Stimulated activated memory B cell treated with anti-CD40 and anti-IgM and Interleukin-4, amounts not matched to agents 10 μg/mL and 1 μg/mL and 100 μg/mL, for 72 hours (primary cell): ENCODE measurements at regions not wholly inside any gene's neighbourhood (a gene's known extent, or its start where the extent isn't known, plus 50 kb on each side); places are given as distances from the start of the nearest gene placed in this dataset.
A peak's percentile ranks its signal among the peaks of the same experiment; 100 is the strongest.

Source experiments
- ATAC-seq: fragments of 150-1000 bp; cut with Tn5 transposase; 2 replicates; pipeline ENCODE4 v1.10.0; 2021
- H3K27ac Mint-ChIP-seq: one replicate; pipeline ENCODE4 v1.8.0; 2022; ENCODE audit warnings: mild to moderate bottlenecking, mixed read lengths
- H3K27me3 Mint-ChIP-seq: one replicate; pipeline ENCODE4 v1.8.0; 2022; ENCODE audit warnings: mixed read lengths
- H3K36me3 Mint-ChIP-seq: one replicate; pipeline ENCODE4 v1.8.0; 2022; ENCODE audit warnings: mixed read lengths
- H3K4me1 Mint-ChIP-seq: one replicate; pipeline ENCODE4 v1.8.0; 2022; ENCODE audit warnings: mixed read lengths
- H3K4me3 Mint-ChIP-seq: one replicate; pipeline ENCODE4 v1.8.0; 2022; ENCODE audit warnings: mild to moderate bottlenecking, moderate library complexity, mixed read lengths
- H3K9me3 Mint-ChIP-seq: one replicate; pipeline ENCODE4 v1.8.0; 2022; ENCODE audit warnings: mixed read lengths

DNA sequence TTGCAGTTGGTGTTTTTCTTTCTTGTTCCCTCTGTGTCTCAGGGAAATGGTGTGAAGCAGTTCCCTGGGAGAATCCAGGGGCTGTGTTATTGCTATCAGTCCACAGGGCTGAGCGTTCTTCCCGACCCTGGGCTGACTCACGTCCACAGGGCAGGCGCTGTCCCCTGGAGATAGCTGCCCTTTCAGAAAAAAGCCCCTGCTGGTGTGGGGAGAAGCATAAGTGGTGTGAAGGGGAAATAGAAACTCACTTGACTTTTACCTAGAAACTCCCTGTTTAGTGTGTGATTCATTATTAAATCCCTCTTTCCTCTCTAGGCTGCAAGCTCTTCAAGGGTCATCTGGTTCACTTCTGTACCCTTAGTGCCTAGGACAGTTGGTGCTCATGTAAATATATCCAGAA is 63.3 kb upstream of the SMNDC1 start:
- Mint-ChIP-seq H3K27ac (peak overlapping the region; percentile 7), H3K36me3 (no peaks in the 10 kb centered on the region), H3K27me3 (no peaks in the 10 kb centered on the region), H3K4me1 (peaks cover 50% of the 10 kb centered on the region), H3K4me3 (no peak overlapping the region), H3K9me3 (no peaks in the 10 kb centered on the region)
- peak; percentile 82 for ATAC-seq

DNA sequence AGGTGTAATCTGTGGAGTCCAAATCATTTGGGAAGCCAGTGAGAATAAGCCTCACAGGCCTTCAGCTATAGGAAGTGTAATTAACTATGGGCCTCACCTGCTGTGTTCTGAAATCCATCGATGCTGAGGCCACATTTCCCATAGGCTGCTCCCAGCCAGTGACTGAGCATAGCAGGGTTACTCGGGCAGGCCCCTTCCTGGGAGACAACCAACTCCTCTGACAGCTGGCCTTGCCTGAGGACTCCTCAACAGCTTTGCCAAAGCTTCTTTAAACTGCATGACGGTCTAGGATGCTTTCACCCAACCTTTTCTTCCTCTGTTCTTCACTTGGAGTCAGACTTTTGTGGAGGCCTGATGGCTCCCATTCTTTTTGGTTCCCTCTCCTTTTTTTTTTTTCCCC is 63.8 kb upstream of the SMNDC1 start:
- Mint-ChIP-seq H3K4me3 (no peak overlapping the region), H3K36me3 (no peaks in the 10 kb centered on the region), H3K4me1 (peaks cover 52% of the 10 kb centered on the region), H3K9me3 (no peaks in the 10 kb centered on the region), H3K27me3 (no peaks in the 10 kb centered on the region), H3K27ac (no peak overlapping the region)
- ATAC-seq, result no peak

DNA sequence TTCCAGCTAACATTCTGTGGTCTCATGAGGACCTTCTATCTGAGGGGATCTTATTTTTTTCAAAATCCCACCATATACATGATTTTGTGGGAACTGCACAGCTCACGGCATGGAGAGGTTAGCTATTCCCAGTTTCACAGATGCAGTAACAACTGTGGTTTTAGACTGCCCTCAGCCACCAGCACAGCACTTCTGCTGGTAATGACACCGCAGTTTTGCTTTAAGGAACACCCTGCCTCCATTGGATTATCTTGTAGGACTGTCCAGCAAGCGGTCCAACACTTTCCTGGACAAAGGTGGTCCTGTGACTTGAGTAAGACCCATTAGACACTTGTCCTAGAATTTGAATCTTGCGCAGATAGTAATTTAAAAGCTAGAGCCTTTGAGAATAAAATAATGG is 65.3 kb upstream of the SMNDC1 start:
- Mint-ChIP-seq H3K4me1 (peaks cover 49% of the 10 kb centered on the region), H3K9me3 (no peaks in the 10 kb centered on the region), H3K27me3 (no peaks in the 10 kb centered on the region), H3K27ac (no peak overlapping the region), H3K4me3 (no peak overlapping the region), H3K36me3 (no peaks in the 10 kb centered on the region)
- no peak for ATAC-seq

DNA sequence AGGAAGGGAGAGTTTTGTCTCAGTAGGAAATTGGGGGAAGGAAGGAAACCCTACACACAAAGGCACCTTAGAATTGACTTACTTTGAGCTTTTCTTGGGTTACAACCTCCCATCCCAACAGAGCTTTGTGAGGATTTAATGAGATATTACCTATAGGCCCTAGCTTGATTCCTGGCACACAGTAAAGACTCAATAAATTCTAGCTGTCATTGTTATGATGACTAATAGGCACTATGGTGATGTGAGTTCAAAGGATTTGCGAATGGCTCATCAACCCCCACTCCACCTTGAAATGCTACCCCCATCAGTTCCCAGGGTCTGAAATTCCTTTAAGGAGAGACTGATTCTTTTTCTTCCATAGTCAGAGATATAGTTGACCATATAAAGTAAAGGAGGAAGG is 67.9 kb upstream of the SMNDC1 start:
- ATAC-seq, result no peak
- H3K4me1 Mint-ChIP-seq, result peaks cover 48% of the 10 kb centered on the region
- H3K4me3 Mint-ChIP-seq, result no peak overlapping the region
- H3K27me3 Mint-ChIP-seq, result peaks cover 11% of the 10 kb centered on the region
- H3K9me3 Mint-ChIP-seq, result no peaks in the 10 kb centered on the region
- no peak overlapping the region for H3K27ac Mint-ChIP-seq
- H3K36me3 Mint-ChIP-seq, result no peaks in the 10 kb centered on the region

DNA sequence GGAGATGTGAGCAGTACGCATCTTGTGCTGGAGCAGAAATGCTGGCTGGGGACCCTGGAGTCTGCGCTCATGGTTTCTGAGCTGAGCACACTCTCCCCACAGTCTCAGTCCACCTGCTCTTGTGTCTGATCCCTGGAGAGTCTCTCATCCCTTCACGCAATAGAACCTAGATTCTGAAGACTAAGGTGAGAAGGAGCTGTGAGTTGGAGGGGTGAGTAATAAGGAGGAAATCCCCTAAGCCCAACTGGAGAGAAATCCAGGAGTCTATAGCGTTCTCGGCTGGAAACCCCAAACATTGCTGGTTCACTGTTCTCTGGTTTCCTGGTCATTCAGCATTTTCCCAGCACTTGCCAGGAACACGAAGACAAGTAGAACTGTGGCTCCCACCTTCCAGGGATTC is 68.3 kb upstream of the SMNDC1 start:
- peaks cover 11% of the 10 kb centered on the region for H3K27me3 Mint-ChIP-seq
- H3K4me1 Mint-ChIP-seq, result peaks cover 45% of the 10 kb centered on the region
- no peak overlapping the region for H3K4me3 Mint-ChIP-seq
- no peaks in the 10 kb centered on the region for H3K9me3 Mint-ChIP-seq
- H3K27ac Mint-ChIP-seq, result peak overlapping the region; percentile 26
- ATAC-seq, result no peak
- H3K36me3 Mint-ChIP-seq, result no peaks in the 10 kb centered on the region

DNA sequence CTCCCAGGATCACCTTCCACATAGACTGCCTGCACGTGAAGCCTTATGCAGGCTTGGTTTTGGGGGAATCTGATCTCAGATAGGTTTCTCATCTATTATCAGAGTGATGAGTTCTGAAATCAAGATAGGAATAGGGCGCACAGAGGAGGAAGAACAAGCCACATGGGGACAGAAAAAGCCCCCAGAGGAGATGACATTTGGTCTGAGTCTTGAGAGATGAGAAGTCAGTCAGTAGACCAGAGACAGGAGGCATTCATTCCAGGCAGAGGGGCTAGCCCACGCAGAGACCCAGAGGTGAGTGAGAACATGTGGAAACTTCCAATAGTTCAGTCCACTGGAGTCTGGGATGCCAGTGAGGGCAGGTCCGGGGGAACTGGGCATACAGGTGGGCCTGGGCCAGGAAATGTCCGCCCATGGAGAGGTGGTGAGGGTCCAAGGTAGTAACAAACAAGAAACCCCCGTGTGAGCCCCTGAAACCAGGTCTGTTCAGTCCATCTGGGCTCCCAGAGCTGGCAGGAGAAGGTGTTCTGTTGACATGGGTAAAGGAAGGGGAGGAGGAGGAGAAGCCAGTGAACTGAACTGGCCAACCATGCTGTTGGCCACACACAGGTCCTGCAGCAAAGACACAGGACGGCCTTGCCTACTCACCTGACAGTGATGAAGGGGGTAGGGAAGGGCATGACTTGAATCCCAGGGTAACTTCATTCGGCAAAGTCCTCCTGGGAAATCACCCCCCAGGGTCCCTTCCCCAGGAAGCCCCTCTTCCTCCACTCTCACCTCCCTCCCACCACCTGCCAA is 69.3 kb upstream of the SMNDC1 start:
- no peak overlapping the region for H3K4me3 Mint-ChIP-seq
- ATAC-seq, result peak; percentile 75
- no peaks in the 10 kb centered on the region for H3K9me3 Mint-ChIP-seq
- H3K27me3 Mint-ChIP-seq, result peaks cover 11% of the 10 kb centered on the region
- H3K27ac Mint-ChIP-seq, result peak overlapping the region; percentile 26
- H3K36me3 Mint-ChIP-seq, result no peaks in the 10 kb centered on the region
- peaks cover 35% of the 10 kb centered on the region for H3K4me1 Mint-ChIP-seq

DNA sequence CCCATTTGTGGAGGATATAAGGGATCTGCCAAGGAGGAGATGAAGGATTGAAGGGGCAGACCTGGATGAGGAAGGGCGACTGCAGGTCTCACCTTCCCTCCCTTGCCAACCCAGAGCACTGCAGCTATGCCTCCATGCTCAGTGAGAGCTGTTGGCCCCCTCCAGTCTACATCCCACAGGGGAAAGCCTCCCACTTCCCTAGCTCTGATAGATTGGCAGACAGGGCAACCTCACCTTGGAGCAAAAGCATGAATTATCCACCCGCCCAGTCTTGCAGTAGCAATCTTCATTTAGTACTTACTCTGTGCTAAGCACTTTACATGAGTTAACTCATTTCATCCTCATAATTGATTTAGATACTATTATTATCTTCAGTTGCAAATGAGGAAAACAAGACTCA is 70.4 kb upstream of the SMNDC1 start:
- no peak for ATAC-seq

DNA sequence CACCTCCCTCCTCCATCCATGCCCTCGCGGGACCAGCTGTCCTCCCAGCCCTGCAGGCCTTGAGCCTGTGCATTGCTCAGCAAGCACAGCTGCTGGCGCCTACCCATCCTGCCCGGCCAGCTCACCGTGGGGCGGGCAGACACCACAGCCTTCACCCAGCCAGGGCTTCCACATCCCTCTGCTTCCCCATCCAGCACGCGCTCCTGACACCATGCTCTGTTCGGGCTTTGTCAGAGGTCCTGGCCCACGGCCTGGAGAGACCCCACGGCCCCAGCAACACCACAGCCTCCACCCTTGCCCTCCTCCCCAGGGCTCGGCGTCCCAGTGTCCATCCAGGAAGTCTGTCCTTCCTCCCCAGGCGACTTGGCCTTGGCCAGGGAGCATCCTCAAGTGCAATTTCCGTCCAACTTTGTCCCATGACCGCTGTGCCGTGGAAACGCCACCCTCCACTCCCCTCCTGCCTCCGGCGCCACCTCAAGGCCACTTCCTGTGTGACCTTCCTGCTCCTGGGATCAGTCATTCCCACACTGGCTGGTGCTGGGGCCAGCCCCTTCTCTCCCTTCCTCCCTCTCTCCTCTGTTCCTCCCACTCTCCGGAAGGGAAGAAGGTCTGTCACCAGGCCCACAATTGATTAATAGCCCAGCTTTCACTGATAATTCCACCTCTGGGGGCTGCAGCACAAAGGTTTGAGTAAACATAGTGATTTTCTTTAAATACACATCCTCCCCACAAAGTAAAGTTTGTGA is 71.5 kb upstream of the SMNDC1 start:
- Mint-ChIP-seq H3K27ac (peak overlapping the region; percentile 20), H3K36me3 (no peaks in the 10 kb centered on the region)
- ATAC-seq, result no peak

More for the DNA sequence above, 70.4 kb upstream of the SMNDC1 start:
- H3K27ac Mint-ChIP-seq, result no peak overlapping the region
- H3K4me3 Mint-ChIP-seq, result no peak overlapping the region
- H3K36me3 Mint-ChIP-seq, result no peaks in the 10 kb centered on the region
- H3K4me1 Mint-ChIP-seq, result peaks cover 34% of the 10 kb centered on the region
- peaks cover 11% of the 10 kb centered on the region for H3K27me3 Mint-ChIP-seq
- H3K9me3 Mint-ChIP-seq, result no peaks in the 10 kb centered on the region

DNA sequence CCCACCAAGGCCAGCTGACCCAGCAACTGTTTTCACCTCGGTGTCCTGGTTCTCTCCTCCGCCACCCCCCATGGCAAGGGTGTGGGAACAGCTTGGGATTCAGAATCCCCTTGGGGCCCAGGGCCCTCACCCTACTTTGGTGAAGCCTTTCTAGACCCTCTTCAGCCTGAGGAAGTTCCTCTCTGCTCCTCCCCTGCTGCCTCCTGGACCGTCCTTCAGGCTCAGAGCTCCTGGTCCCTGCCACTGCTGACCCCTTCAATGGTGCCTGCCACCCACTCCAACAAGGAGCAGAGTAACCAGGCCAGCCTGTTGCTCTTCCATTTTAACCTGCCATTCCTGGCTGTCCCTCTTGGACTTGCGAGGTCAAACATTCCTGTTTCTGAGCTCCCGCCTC is 72.0 kb upstream of the SMNDC1 start:
- no peak overlapping the region for H3K4me3 Mint-ChIP-seq
- peaks cover 40% of the 10 kb centered on the region for H3K4me1 Mint-ChIP-seq
- peak overlapping the region; percentile 20 for H3K27ac Mint-ChIP-seq
- H3K27me3 Mint-ChIP-seq, result peaks cover 11% of the 10 kb centered on the region
- no peak for ATAC-seq
- no peaks in the 10 kb centered on the region for H3K36me3 Mint-ChIP-seq
- H3K9me3 Mint-ChIP-seq, result no peaks in the 10 kb centered on the region

More for the DNA sequence above, 71.5 kb upstream of the SMNDC1 start:
- Mint-ChIP-seq H3K27me3 (peaks cover 11% of the 10 kb centered on the region), H3K4me3 (no peak overlapping the region), H3K9me3 (no peaks in the 10 kb centered on the region), H3K4me1 (peaks cover 40% of the 10 kb centered on the region)

DNA sequence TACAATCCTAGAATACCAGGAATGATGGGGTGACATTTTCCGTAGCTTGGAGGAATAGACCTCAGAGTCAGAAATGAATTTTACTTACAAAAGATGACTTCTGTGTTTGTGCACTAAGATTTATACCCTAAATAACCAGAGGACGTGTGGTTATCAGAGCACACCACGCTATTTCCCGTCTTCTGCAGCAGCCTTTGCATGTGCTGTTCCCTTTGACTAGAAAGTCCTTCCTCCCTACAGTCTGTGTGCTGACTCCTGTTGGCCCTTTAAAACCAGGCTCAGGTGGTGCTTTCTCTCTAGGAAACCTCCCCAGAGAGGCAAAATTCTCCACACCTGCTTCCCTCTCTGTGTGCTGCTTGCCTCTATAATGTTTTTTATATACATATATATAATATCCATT is 73.3 kb upstream of the SMNDC1 start:
- H3K4me3 Mint-ChIP-seq, result no peak overlapping the region
- no peak for ATAC-seq
- no peaks in the 10 kb centered on the region for H3K36me3 Mint-ChIP-seq
- H3K4me1 Mint-ChIP-seq, result peaks cover 37% of the 10 kb centered on the region
- peaks cover 11% of the 10 kb centered on the region for H3K27me3 Mint-ChIP-seq
- no peaks in the 10 kb centered on the region for H3K9me3 Mint-ChIP-seq
- no peak overlapping the region for H3K27ac Mint-ChIP-seq

DNA sequence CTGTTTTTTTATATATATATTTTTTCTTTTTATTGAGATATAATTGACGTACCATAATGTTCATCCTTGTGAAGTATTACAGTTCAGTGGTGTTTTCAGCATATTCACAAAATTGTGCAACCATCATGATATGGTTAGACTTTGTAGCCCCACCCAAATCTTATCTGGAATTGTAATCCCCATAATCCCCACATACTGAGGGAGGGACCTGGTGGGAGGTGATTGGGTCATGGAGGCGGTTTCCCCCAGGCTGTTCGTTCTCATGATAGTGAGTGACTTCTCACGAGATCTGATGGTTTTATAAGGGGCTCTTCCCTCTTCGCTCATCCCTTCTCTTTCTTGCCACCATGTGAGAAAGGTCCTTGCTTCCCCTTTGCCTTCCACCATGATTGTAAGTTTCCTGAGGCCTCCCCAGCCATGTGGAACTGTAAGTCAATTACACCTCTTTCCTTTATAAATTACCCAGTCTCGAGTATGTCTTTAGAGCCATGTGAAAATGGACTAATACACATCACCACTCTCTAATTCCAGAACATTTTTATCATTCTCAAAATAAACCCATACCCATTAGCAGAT is 73.9 kb upstream of the SMNDC1 start:
- H3K9me3 Mint-ChIP-seq, result no peaks in the 10 kb centered on the region
- peaks cover 11% of the 10 kb centered on the region for H3K27me3 Mint-ChIP-seq
- ATAC-seq, result no peak
- H3K36me3 Mint-ChIP-seq, result no peaks in the 10 kb centered on the region
- H3K27ac Mint-ChIP-seq, result no peak overlapping the region
- no peak overlapping the region for H3K4me3 Mint-ChIP-seq
- H3K4me1 Mint-ChIP-seq, result peaks cover 31% of the 10 kb centered on the region

DNA sequence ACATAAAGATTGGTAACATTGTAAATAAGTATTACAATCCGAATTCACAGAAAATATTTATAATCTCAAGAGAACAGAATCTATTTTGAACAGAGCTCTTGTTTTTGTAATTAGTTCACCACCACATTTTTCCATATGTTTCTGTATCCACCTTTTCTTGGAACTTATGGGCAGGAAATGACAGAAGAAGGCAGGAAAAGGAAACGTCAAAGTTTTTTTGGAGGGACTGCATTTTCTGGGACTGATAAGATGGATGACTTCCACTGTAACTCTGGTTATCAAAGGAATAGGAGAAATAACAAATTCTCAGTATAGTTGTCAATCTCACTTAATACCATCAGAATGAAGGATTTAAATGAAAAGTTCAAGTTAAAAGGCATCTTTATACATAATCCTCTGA is 75.1 kb upstream of the SMNDC1 start:
- peaks cover 11% of the 10 kb centered on the region for H3K27me3 Mint-ChIP-seq
- no peaks in the 10 kb centered on the region for H3K9me3 Mint-ChIP-seq
- no peak overlapping the region for H3K4me3 Mint-ChIP-seq
- no peak for ATAC-seq
- no peaks in the 10 kb centered on the region for H3K36me3 Mint-ChIP-seq
- no peak overlapping the region for H3K27ac Mint-ChIP-seq
- H3K4me1 Mint-ChIP-seq, result peaks cover 20% of the 10 kb centered on the region

DNA sequence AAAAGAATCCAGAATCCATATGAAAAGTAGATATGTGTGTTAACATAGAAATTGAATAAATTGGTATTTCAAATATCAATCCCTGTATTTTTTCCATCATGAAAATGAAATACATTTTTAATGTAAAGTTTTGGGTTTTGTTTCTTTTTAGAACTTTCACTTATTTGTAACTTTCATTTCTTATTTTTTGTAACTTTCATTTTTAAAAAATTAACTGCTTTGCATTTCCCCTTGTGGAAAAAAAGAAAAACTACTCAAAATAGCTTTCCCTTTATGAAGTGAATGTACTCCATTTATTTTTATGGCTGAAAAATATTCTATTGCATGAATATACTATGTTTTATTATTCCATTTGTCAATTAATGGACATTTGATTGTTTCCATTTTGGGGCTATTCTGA is 75.6 kb upstream of the SMNDC1 start:
- H3K9me3 Mint-ChIP-seq, result no peaks in the 10 kb centered on the region
- H3K36me3 Mint-ChIP-seq, result no peaks in the 10 kb centered on the region
- peaks cover 20% of the 10 kb centered on the region for H3K4me1 Mint-ChIP-seq
- H3K27ac Mint-ChIP-seq, result no peak overlapping the region
- ATAC-seq, result no peak
- no peak overlapping the region for H3K4me3 Mint-ChIP-seq
- H3K27me3 Mint-ChIP-seq, result peaks cover 11% of the 10 kb centered on the region

DNA sequence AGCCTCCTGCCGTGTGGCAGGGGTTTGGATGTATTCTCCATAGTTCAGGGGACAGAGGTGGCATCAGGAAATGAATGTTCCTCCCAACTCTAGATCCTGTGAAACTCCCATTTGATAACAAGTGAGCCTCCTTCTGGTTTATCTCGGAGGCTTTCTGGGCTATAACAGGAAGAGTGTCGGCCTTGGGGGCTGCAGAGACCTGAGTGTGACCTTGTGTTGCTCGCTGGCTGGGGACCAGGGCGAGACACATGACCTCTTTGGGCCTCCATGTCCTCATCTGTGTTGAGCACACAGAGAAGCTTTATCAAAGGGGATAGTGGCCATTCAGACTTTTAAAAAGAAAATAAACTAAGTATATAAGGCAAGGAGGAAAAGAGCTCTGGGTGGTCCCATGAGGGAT is 78.0 kb upstream of the SMNDC1 start:
- Mint-ChIP-seq H3K27me3 (no peaks in the 10 kb centered on the region), H3K9me3 (no peaks in the 10 kb centered on the region), H3K27ac (no peak overlapping the region), H3K4me1 (peaks cover 12% of the 10 kb centered on the region), H3K4me3 (no peak overlapping the region), H3K36me3 (no peaks in the 10 kb centered on the region)
- ATAC-seq, result no peak

DNA sequence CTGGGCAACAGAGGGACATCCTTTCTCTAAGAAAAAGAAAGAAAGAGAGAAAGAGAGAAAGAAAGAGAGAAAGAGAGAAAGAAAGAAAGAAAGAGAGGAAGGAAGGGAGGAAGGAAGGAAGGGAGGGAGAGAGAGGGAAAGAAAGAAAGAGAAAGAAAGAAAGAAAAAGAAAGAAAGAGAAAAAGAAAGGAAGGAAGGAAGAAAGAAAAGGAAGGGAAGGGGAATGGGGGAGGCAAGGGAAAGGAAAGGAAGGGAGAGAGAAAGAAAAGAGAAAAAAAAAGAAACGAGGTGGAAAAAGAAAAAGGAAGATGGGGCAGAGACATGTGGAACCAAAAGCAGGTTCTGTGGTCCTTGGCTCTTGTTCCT is 82.9 kb upstream of the SMNDC1 start:
- ATAC-seq, result no peak
- no peaks in the 10 kb centered on the region for H3K9me3 Mint-ChIP-seq
- H3K27ac Mint-ChIP-seq, result peak overlapping the region; percentile 63
- no peak overlapping the region for H3K4me3 Mint-ChIP-seq
- H3K4me1 Mint-ChIP-seq, result peaks cover 18% of the 10 kb centered on the region
- no peaks in the 10 kb centered on the region for H3K36me3 Mint-ChIP-seq
- peaks cover under 1% of the 10 kb centered on the region for H3K27me3 Mint-ChIP-seq
